Endodermal cell (in vitro differentiated cells): ENCODE measurements at regions not wholly inside any gene's neighbourhood (a gene's known extent, or its start where the extent isn't known, plus 50 kb on each side); places are given as distances from the start of the nearest gene placed in this dataset.

ENCODE experiments used
- DNase-seq: peaks from one replicate; pipeline ENCODE4 v3.0.0-alpha.2; 2017
- H3K27ac ChIP-seq: 2 replicates; pipeline ENCODE4 v1.5.1; 2013; ENCODE audit warnings: mild to moderate bottlenecking, low read depth, low read length, moderate library complexity
- H3K27me3 ChIP-seq: 2 replicates; pipeline ENCODE4 v1.6.1; 2013; ENCODE audit warnings: mild to moderate bottlenecking, low read length, moderate library complexity; ENCODE audit not compliant: insufficient read depth, control insufficient read depth, poor library complexity, severe bottlenecking
- H3K36me3 ChIP-seq: 2 replicates; pipeline ENCODE4 v1.7.0; 2013; ENCODE audit warnings: mild to moderate bottlenecking, low read length, moderate library complexity; ENCODE audit not compliant: control insufficient read depth, insufficient read depth
- H3K4me1 ChIP-seq: one replicate; pipeline ENCODE4 v1.7.0; 2013; ENCODE audit warnings: low read length; ENCODE audit not compliant: control insufficient read depth, insufficient read depth
- H3K4me3 ChIP-seq: 2 replicates; pipeline ENCODE4 v1.5.1; 2013; ENCODE audit warnings: mild to moderate bottlenecking, low read length, moderate library complexity
- H3K9ac ChIP-seq: 2 replicates; pipeline ENCODE4 v1.6.1; 2013; ENCODE audit warnings: mild to moderate bottlenecking, low read length, moderate library complexity; ENCODE audit not compliant: poor library complexity, severe bottlenecking; ENCODE audit errors: extremely low read depth
- H3K9me3 ChIP-seq: 2 replicates; pipeline ENCODE4 v1.6.1; 2013; ENCODE audit warnings: mild to moderate bottlenecking, low read length, moderate library complexity; ENCODE audit not compliant: control insufficient read depth
- H3K27ac Mint-ChIP-seq: 2 replicates; pipeline ENCODE4 v1.8.0; 2020; ENCODE audit warnings: mixed read lengths
- H3K27me3 Mint-ChIP-seq: 2 replicates; pipeline ENCODE4 v1.8.0; 2021; ENCODE audit warnings: mild to moderate bottlenecking, mixed read lengths; ENCODE audit not compliant: insufficient read depth
- H3K36me3 Mint-ChIP-seq: 2 replicates; pipeline ENCODE4 v1.8.0; 2020; ENCODE audit warnings: low read depth, mixed read lengths
- H3K4me1 Mint-ChIP-seq: 2 replicates; pipeline ENCODE4 v1.8.0; 2020; ENCODE audit warnings: mixed read lengths
- H3K4me3 Mint-ChIP-seq: 2 replicates; pipeline ENCODE4 v1.8.0; 2020; ENCODE audit warnings: mild to moderate bottlenecking, moderate library complexity, mixed read lengths
- H3K9me3 Mint-ChIP-seq: 2 replicates; pipeline ENCODE4 v1.8.0; 2020; ENCODE audit warnings: mild to moderate bottlenecking, mixed read lengths
- WGBS, 2 experiments: methylation state at CpG; one replicate each; pipeline versions ENCODE4 v1.1.5 to v1.1.7; 2013; ENCODE audit warnings: missing lambda C conversion rate in 2 of 2, mixed read lengths in 1 of 2; ENCODE audit not compliant: insufficient coverage in 1 of 2, insufficient read length in 1 of 2; 5-methylcytosine and 5-hydroxymethylcytosine counted together
- TF ChIP-seq, protein P1 (sequence below): fragments of 200-600 bp; sonication (generic); conservative IDR thresholded peaks from 2 replicates; pipeline ENCODE4 v1.5.0; 2021; ENCODE audit warnings: antibody characterized with exemption, mild to moderate bottlenecking

DNA sequence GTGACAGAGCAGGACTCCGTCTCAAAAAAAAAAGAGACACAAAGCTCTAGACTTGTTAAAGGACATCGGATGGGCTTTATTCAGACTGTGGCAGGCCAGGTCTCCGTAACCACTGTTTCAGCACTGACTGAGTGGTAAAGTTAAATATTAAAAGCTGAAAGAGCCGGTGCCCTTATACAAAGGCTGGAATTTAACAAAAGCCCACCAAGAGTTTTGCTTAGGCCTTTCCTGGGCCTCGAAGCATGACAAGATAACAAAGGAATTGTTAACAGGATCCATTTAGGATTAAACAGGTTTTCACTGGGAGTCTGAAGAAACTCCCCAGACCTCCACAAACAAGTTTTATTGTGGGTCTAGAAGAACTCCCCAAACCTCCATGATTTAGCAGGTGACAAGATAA, 727.8 kb downstream of the TYW1 start:
- H3K36me3 ChIP-seq: no peaks in the 10 kb centered on the region
- H3K9ac ChIP-seq: peak overlapping the region; percentile 1
- H3K27me3 ChIP-seq: no peaks in the 10 kb centered on the region
- peaks cover 11% of the 10 kb centered on the region for H3K4me1 ChIP-seq
- Mint-ChIP-seq H3K4me1 (peaks cover 52% of the 10 kb centered on the region), H3K27ac (peak overlapping the region; percentile 96), H3K4me3 (no peak overlapping the region), H3K27me3 (no peaks in the 10 kb centered on the region), H3K36me3 (peaks cover 2% of the 10 kb centered on the region), H3K9me3 (no peaks in the 10 kb centered on the region)
- WGBS, 2 experiments: 17 to 34% methylated on average over 2 to 5 of the region's 5 CpGs
- TF ChIP-seq, protein P1, sequence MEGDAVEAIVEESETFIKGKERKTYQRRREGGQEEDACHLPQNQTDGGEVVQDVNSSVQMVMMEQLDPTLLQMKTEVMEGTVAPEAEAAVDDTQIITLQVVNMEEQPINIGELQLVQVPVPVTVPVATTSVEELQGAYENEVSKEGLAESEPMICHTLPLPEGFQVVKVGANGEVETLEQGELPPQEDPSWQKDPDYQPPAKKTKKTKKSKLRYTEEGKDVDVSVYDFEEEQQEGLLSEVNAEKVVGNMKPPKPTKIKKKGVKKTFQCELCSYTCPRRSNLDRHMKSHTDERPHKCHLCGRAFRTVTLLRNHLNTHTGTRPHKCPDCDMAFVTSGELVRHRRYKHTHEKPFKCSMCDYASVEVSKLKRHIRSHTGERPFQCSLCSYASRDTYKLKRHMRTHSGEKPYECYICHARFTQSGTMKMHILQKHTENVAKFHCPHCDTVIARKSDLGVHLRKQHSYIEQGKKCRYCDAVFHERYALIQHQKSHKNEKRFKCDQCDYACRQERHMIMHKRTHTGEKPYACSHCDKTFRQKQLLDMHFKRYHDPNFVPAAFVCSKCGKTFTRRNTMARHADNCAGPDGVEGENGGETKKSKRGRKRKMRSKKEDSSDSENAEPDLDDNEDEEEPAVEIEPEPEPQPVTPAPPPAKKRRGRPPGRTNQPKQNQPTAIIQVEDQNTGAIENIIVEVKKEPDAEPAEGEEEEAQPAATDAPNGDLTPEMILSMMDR: no peak
- peak overlapping the region; percentile 47 for H3K27ac ChIP-seq
- H3K4me3 ChIP-seq: peak overlapping the region; percentile 65
- peak; percentile 60 for DNase-seq
- no peaks in the 10 kb centered on the region for H3K9me3 ChIP-seq

DNA sequence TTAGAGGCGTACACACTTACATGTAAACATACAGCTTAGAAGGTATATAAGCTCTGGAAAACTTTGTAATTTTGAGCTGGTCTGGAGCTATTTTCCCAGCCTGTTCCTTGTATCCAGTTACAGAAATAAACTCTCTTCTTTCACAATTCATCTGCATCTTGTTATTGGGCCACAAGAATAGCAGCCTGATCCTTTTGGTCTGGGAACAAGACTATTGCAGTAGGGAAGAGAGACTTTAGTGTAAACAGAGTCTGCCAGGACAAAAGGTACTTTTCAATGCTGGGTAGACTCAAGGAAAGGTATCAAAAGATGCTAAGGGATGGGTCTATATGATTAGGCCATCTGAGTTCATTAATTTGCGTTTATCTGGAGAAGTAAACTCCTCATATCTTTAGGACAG, 728.3 kb downstream of the TYW1 start:
- peaks cover 16% of the 10 kb centered on the region for H3K4me1 ChIP-seq
- H3K36me3 Mint-ChIP-seq: peaks cover 2% of the 10 kb centered on the region
- H3K9me3 Mint-ChIP-seq: peaks cover under 1% of the 10 kb centered on the region
- H3K36me3 ChIP-seq: no peaks in the 10 kb centered on the region
- 57 to 63% methylated on average over 1 of the region's 2 CpGs for WGBS, 2 experiments
- no peak overlapping the region for H3K4me3 Mint-ChIP-seq
- no peak for DNase-seq
- TF ChIP-seq, protein P1: no peak
- H3K27ac ChIP-seq: peak overlapping the region; percentile 47
- H3K9ac ChIP-seq: no peak overlapping the region
- peak overlapping the region; percentile 96 for H3K27ac Mint-ChIP-seq
- peaks cover 56% of the 10 kb centered on the region for H3K4me1 Mint-ChIP-seq
- no peak overlapping the region for H3K4me3 ChIP-seq
- H3K27me3 ChIP-seq: no peaks in the 10 kb centered on the region
- no peaks in the 10 kb centered on the region for H3K27me3 Mint-ChIP-seq
- no peaks in the 10 kb centered on the region for H3K9me3 ChIP-seq

GRCh38 chr7:67725423-67725822, 728.8 kb downstream of the TYW1 start:
- peaks cover 2% of the 10 kb centered on the region for H3K36me3 Mint-ChIP-seq
- 33 to 57% methylated on average over 1 to 3 of the region's 3 CpGs for WGBS, 2 experiments
- H3K27ac Mint-ChIP-seq: peak overlapping the region; percentile 96
- Histone ChIP-seq H3K4me3 (no peak overlapping the region), H3K27me3 (no peaks in the 10 kb centered on the region), H3K36me3 (no peaks in the 10 kb centered on the region), H3K9ac (no peak overlapping the region), H3K4me1 (peaks cover 16% of the 10 kb centered on the region), H3K9me3 (no peaks in the 10 kb centered on the region), H3K27ac (no peak overlapping the region)
- H3K27me3 Mint-ChIP-seq: no peaks in the 10 kb centered on the region
- peaks cover 55% of the 10 kb centered on the region for H3K4me1 Mint-ChIP-seq
- DNase-seq: no peak
- TF ChIP-seq, protein P1: no peak
- H3K4me3 Mint-ChIP-seq: no peak overlapping the region
- peaks cover 1% of the 10 kb centered on the region for H3K9me3 Mint-ChIP-seq
